ENCODE measurements at regions not wholly inside any gene's neighbourhood (a gene's known extent, or its start where the extent isn't known, plus 50 kb on each side); places are given as distances from the start of the nearest gene placed in this dataset.

DNA sequence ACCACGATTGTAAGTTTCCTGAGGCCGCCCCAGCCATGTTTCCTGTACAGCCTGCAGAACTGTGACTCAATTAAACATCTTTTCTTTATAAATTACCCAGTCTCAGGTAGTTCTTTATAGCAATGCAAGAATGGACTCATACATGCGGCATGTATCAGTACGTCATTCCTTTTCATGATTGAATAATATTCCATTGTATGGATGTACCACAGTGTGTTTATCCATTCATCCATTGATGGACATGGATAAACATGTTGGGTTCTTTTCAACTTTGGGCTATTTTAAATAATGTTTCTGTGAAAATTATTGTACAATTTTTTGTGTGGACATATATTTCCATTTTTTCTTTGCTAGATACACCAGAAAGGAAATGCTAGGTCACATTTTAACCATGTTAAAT is 99.2 kb upstream of the IGSF1 start:
- TF ChIP-seq, protein P1, sequence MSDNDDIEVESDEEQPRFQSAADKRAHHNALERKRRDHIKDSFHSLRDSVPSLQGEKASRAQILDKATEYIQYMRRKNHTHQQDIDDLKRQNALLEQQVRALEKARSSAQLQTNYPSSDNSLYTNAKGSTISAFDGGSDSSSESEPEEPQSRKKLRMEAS (IDR thresholded peaks at IDR 0.05; ENCODE audit: low read depth, low read length), result no peak
- TF ChIP-seq POLR2A (IDR thresholded peaks at IDR 0.05; ENCODE audit: extremely low read depth, insufficient read length), result no peak
